Fibroblast of gingiva (primary cell): ENCODE measurements at regions not wholly inside any gene's neighbourhood (a gene's known extent, or its start where the extent isn't known, plus 50 kb on each side); places are given as distances from the start of the nearest gene placed in this dataset.
"Not testable (repeated sequence)": the region's sequence is repeated elsewhere in the genome, so short reads cannot be mapped to it uniquely, and the experiment has no call there.

Experiments
- DNase-seq: peaks from one replicate; pipeline ENCODE4 v3.0.0-alpha.2; 2011; ENCODE audit warnings: low read depth

GRCh38 chrX:124181515-124181914 is 150.9 kb upstream of the TEX13D start:
- DNase-seq, result not testable (repeated sequence)

DNA sequence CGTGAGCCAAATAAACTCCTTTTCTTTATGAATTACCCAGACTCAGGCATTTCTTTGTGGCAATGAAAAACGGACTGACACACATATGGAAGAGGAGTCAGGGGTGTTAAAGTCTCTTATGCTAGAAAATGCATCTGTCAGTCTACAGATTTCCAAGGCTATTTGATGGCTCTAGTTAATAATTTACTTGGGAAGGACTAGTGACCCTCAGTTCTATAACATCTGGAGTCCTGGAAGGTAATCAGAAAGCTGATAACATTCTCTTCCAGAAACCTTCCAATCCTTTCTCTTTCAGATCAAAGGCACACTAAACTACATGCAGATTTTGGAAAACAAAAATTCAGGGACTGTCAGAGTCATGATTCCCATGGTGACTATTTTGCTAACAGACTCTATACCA is 142.0 kb upstream of the TEX13D start:
- no peak for DNase-seq

GRCh38 chrX:124194199-124194598 is 138.3 kb upstream of the TEX13D start:
- no peak for DNase-seq

GRCh38 chrX:124194901-124195300 is 137.6 kb upstream of the TEX13D start:
- DNase-seq, result no peak

DNA sequence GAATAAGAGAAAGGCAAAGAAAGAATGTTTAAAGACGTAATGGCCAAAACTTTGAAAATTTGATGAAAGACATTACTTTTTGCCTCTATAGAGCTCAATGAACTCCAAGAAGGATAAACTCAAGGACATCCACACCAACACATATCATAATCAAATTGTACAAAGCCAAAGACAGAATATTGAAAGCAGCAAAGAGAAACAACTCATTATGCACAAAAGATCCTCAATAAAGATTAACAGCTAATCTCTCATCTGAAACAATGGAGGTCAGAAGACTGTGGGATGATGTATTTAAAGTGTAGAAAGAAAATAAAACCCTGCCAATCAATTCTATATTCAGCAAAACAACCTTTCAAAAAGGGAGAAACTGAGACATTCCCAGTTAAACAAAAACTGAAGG is 129.1 kb upstream of the TEX13D start:
- DNase-seq, result no peak

- no peak for DNase-seq
These were observed 123.8 kb upstream of the TEX13D start for GRCh38 chrX:124208660-124209059.

DNA sequence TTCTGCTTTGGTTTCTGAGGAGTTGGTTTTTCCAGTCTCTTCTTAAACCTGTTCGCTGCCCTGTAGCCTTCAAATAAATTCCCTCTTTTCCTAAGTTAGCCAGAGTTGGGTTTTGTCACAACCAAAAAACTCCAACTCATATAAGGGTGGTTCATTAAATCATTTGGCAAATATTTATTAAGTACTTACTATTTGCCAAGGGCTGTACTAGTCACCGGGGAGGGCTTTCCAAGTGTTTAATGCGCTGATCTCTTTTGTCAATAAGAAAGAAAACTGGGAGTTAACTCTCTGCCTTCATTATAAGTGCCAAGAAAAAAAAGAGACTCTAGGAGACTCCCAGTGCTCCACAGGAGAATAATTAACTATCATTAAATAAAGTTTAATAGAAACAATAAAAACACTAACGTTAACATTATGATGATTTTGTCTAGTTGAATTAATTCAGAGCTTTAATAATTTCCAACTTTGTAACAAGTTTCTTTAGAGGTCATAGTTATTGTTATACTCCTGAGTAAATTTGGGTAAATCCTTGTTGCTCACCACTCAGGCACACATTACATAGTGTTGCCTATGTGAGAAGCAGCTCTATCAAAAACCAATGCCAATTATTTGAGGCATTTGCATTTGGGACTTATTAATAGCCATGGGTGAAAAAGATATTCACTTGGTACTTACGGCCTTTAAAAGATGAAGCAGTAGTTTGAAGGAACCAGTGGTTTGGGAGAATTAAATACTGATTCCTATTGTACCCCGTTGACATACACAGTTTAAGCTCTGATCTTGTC is 122.5 kb upstream of the TEX13D start:
- DNase-seq, result no peak

- DNase-seq, result peak; percentile 1
These were observed 121.0 kb upstream of the TEX13D start for GRCh38 chrX:124211312-124211942.

DNA sequence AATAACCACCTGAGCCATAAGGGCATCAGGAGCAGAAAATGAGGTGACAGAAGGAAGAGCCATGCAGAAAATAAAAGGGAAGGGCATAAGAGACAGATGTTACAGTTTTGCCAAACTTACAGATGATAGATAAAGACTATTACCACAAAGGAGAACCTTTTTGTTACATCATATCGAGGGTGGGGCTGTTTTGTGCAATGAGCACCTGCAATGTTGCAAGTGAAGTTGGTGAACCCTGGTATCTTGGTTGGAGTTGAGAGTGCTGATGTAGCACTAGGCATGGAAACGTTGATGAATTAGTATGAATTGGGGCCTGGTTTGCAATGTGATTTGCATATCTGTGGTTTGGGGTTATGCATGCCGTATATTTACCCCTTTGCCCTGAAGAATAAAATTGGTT is 119.8 kb upstream of the TEX13D start:
- DNase-seq, result no peak

DNA sequence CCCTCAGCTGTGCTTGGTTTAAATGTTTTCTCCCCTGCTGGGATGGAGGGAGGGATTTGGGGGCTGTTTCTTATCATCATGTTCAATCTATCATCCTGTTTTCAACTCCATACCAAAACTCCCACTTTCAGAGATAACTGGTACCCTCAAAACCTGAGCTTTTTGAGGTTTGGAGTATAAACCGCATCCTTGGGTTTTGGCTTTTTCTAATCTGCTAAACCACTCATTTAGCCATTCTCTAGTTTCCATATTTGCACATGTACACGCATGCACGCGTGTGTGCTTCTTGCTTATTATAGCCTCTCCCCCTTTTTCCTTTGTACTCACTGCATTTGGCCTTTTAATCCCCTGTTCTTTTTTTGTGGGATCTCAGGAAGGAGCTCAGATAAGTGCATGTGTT is 116.7 kb upstream of the TEX13D start:
- DNase-seq, result no peak

DNA sequence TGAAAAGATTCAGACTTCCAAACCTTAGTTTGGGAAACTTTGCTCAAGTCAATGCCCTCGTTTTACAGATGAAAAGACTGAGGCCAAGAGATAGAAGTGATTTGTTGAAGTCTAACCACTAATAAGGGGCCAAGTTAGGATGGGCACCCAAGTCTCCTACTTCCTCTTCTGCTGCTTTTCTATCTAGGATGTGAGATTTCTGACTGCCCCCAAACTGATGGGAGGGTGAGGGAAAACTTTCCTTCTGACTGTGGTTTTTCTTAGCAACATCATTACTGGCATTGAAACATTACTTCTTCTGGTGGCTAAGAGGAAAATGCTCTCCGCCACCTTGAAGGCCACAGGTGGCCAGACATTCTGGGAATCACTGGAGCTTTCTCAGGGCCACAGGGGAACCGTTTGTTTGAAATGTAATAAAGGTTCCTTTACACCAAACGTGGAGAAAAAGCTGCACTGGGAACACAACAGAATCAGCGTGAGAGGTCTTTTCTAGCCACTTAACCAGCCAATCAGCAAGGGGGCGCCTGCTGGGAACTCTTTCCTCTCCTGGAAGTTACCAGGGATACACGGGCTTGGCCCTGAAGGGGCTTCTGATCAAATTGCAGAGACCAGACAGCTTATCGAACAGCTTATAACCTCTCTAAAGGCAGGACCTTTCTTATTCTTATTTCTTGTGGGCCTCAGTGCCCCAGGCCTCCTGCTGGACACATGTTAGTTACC is 115.9 kb upstream of the TEX13D start:
- no peak for DNase-seq

DNA sequence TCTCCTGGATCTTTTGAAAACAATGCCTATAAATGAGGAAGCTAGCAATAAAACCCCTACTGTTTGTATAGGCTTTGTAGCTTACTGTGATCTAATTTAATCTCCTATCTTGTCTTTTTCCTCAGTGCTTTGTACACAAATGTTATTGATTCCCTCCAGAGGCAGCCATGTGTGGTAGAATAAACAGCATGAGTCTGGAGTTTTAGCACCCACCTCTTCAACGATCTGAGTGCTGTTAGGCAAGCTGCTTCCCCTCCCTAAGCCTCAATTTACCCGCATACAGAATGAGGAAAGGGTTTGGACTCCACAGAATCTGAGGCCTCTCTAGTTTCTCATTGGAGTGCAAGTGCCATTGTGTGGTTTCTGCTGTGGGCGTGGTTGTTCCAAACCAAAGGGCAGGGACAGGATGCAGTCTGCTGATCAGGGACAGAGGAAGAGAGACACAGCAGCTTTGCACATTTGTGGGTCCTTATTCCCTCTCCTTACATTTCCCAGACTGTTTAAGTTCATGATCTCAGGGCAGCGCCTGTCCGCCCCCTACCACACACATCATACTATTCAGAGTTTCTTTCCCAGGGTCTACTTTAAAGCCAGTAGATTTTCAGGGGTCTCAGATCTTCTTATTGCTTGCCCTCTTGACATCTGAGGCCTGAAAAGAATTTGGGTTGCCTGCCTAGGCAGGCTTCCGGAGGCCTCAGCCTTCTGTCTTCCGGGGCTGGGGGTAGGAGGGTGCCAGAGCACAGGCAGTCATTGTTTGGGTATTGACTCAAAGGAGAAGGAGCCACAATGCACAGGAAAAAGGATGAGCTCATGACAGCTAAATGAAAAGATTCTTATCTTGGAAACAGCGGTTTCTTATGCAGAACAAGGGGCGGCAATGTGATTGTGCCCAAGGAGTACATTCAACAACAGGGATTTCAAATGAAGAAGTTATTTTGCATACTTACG is 114.9 kb upstream of the TEX13D start:
- no peak for DNase-seq

- DNase-seq, result no peak
These were observed 108.9 kb upstream of the TEX13D start for GRCh38 chrX:124223524-124223923.

DNA sequence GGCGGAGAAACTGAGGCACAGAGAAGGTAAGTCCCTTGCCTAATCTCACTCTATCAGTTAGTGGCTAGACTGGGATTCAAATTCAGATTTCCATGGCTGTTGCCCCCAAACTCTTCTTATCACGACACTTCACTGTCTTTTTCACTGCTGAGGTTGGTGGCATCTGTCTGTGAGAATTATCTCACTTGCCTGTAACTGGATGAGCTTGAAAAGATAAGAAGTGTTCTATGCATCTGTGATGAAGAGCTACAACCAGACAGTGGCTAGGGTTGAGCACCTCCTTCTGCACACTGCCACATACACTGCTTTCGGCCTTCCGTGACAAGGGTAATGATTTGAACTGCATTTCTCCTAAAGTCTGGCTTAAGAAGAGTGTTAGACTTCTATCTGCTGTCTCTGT is 107.9 kb upstream of the TEX13D start:
- no peak for DNase-seq

DNA sequence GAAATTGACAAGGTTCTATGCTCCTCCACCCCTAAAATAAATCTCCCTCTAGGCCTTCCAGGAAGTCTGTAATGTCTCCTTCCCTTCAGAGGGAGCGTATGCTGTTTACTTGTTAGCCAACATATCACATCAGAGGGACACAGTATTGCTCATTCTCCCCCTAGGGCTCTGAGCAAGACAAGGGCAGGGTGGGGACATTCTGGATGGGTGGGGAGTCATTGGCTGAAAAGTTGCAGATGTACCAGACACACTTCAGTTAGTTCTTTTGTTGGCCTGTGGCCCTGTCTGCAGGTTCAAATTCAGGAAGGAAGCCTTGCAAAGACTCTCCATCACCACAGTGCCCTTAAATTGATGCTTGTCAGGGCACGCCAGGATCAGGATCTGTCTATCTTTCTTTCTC is 106.3 kb upstream of the TEX13D start:
- DNase-seq, result no peak

- DNase-seq, result no peak
These were observed 103.6 kb upstream of the TEX13D start for GRCh38 chrX:124228849-124229248.

- no peak for DNase-seq
These were observed 103.1 kb upstream of the TEX13D start for GRCh38 chrX:124229374-124229773.

GRCh38 chrX:124230655-124231450 is 101.6 kb upstream of the TEX13D start:
- no peak for DNase-seq

DNA sequence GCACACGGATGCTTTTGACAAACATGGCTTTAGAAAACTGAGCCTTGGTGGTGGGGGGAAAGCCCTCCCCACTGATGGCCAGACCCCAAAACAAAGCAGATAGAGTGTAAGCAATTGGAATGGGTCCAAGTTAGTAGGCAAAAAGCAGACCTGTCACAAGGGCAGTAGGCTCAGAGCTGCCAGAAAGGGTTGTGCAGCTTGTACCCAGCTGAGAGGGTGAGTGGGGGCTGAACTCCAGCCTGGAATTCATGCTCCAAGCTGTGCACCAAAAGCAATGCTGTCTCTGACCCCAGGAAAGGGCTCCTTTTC is 101.1 kb upstream of the TEX13D start:
- no peak for DNase-seq

- DNase-seq, result no peak
These were observed 99.8 kb upstream of the TEX13D start for GRCh38 chrX:124232523-124233201.

- DNase-seq, result no peak
These were observed 98.1 kb upstream of the TEX13D start for GRCh38 chrX:124234348-124234747.
